Ovary (tissue), 3 donors: ENCODE measurements at regions not wholly inside any gene's neighbourhood (a gene's known extent, or its start where the extent isn't known, plus 50 kb on each side); places are given as distances from the start of the nearest gene placed in this dataset.

Experiments
- EP300 ChIP-seq: sonication (generic); formaldehyde crosslinking; IDR thresholded peaks from one replicate; pipeline ENCODE4 v1.6.1; 2017; ENCODE audit warnings: antibody characterized with exemption
- POLR2A ChIP-seq: fragments of 450-650 bp; IDR thresholded peaks from one replicate; pipeline ENCODE4 v1.6.1; 2017; ENCODE audit warnings: antibody characterized with exemption, mild to moderate bottlenecking, moderate library complexity
- TF ChIP-seq, protein P1 (sequence below), 3 donors: fragments of 450-650 bp in 2 of 3; fragments of 200-600 bp in 1 of 3; IDR thresholded peaks; one replicate each; pipeline versions ENCODE4 v1.5.1 to v1.8.0; 2016 to 2022; ENCODE audit warnings: antibody characterized with exemption in 3 of 3, mild to moderate bottlenecking in 1 of 3
- donor health status: DM: no; HTN: no; CAD: no.

DNA sequence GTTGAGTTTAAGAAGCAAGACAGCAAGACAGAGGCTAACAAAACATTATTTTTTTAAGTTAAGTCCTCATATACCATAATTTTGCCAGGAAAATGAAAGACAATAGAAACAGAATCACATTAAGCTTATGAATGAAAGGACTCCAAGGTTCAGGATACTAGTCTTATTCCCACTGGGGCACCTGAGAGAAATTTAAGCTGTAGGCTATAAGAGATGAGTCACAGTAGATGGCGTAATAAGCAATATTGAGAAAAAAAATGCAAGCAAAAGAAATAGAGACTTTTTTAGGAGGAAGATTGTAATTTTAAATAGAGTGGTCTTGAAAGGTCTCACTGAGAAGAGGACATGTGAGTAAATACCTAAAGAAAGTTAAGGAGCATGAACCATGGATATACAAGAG is 57.1 kb upstream of the KIF2B start:
- TF ChIP-seq, protein P1, sequence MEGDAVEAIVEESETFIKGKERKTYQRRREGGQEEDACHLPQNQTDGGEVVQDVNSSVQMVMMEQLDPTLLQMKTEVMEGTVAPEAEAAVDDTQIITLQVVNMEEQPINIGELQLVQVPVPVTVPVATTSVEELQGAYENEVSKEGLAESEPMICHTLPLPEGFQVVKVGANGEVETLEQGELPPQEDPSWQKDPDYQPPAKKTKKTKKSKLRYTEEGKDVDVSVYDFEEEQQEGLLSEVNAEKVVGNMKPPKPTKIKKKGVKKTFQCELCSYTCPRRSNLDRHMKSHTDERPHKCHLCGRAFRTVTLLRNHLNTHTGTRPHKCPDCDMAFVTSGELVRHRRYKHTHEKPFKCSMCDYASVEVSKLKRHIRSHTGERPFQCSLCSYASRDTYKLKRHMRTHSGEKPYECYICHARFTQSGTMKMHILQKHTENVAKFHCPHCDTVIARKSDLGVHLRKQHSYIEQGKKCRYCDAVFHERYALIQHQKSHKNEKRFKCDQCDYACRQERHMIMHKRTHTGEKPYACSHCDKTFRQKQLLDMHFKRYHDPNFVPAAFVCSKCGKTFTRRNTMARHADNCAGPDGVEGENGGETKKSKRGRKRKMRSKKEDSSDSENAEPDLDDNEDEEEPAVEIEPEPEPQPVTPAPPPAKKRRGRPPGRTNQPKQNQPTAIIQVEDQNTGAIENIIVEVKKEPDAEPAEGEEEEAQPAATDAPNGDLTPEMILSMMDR (IDR thresholded peaks at IDR 0.05): no peak
- TF ChIP-seq POLR2A (no peak), EP300 (no peak)
